ENCODE measurements at regions not wholly inside any gene's neighbourhood (a gene's known extent, or its start where the extent isn't known, plus 50 kb on each side); places are given as distances from the start of the nearest gene placed in this dataset.

GRCh38 chr4:111028795-111029194 lies 405.9 kb upstream of the PITX2 start:
- H3K4me3 ChIP-seq (ENCODE audit: low read depth, low read length) = no peak overlapping the region
- H3K27me3 Mint-ChIP-seq (ENCODE audit: insufficient read depth, unreplicated experiment) = no peaks in the 10 kb centered on the region
- H3K27ac Mint-ChIP-seq (ENCODE audit: unreplicated experiment) = no peak overlapping the region
- no TSS peak for BruUV-seq (replicated peaks)
- intact Hi-C loops (cut with micrococcal nuclease; ENCODE audit: unreplicated experiment) = no loop called here
- no peaks in the 10 kb centered on the region for H3K36me3 Mint-ChIP-seq (ENCODE audit: insufficient read depth, unreplicated experiment)
- no peaks in the 10 kb centered on the region for H3K36me3 ChIP-seq (ENCODE audit: control insufficient read depth, insufficient read depth, low read length)
- H3K4me3 Mint-ChIP-seq (ENCODE audit: unreplicated experiment) = no peak overlapping the region
- H3K27me3 ChIP-seq (replicated peaks; ENCODE audit: control insufficient read depth, insufficient read depth, low read length) = no peaks in the 10 kb centered on the region
- no peaks in the 10 kb centered on the region for H3K9me3 Mint-ChIP-seq (ENCODE audit: unreplicated experiment)
- DNase-seq = no peak
- CTCF ChIA-PET = no interaction called here
- H3K4me1 Mint-ChIP-seq (ENCODE audit: low read depth, unreplicated experiment) = no peaks in the 10 kb centered on the region
- H3K4me1 ChIP-seq = no peaks in the 10 kb centered on the region
- H3K9me3 ChIP-seq = no peaks in the 10 kb centered on the region
- POLR2A ChIA-PET = no interaction called here
- no peak for TF ChIP-seq CTCF (IDR thresholded peaks at IDR 0.05; ENCODE audit: insufficient read depth in 1 of 2, low read depth in 1 of 2, low read length in 1 of 2, severe bottlenecking in 1 of 2, unreplicated experiment in 1 of 2)

- Mint-ChIP-seq H3K9me3 (ENCODE audit: unreplicated experiment) (no peaks in the 10 kb centered on the region), H3K27ac (ENCODE audit: unreplicated experiment) (no peak overlapping the region), H3K4me1 (ENCODE audit: low read depth, unreplicated experiment) (no peaks in the 10 kb centered on the region), H3K36me3 (ENCODE audit: insufficient read depth, unreplicated experiment) (no peaks in the 10 kb centered on the region), H3K27me3 (ENCODE audit: insufficient read depth, unreplicated experiment) (no peaks in the 10 kb centered on the region), H3K4me3 (ENCODE audit: unreplicated experiment) (no peak overlapping the region)
- no peak for DNase-seq
- H3K9me3 ChIP-seq = no peaks in the 10 kb centered on the region
- no peaks in the 10 kb centered on the region for H3K4me1 ChIP-seq
- intact Hi-C loops (cut with micrococcal nuclease; ENCODE audit: unreplicated experiment) = no loop called here
- POLR2A ChIA-PET = no interaction called here
- no peaks in the 10 kb centered on the region for H3K36me3 ChIP-seq (ENCODE audit: control insufficient read depth, insufficient read depth, low read length)
- no peaks in the 10 kb centered on the region for H3K27me3 ChIP-seq (replicated peaks; ENCODE audit: control insufficient read depth, insufficient read depth, low read length)
- H3K4me3 ChIP-seq (ENCODE audit: low read depth, low read length) = no peak overlapping the region
- CTCF ChIA-PET = no interaction called here
- no TSS peak for BruUV-seq (replicated peaks)
- no peak for TF ChIP-seq CTCF (IDR thresholded peaks at IDR 0.05; ENCODE audit: insufficient read depth in 1 of 2, low read depth in 1 of 2, low read length in 1 of 2, severe bottlenecking in 1 of 2, unreplicated experiment in 1 of 2)
Measured at GRCh38 chr4:111031001-111031579, 408.2 kb upstream of the PITX2 start.

GRCh38 chr4:111031596-111031995 lies 408.7 kb upstream of the PITX2 start:
- no peaks in the 10 kb centered on the region for H3K9me3 Mint-ChIP-seq (ENCODE audit: unreplicated experiment)
- ChIA-PET POLR2A (no interaction called here), CTCF (no interaction called here)
- intact Hi-C loops (cut with micrococcal nuclease; ENCODE audit: unreplicated experiment) = no loop called here
- Histone ChIP-seq H3K4me1 (no peaks in the 10 kb centered on the region), H3K9me3 (no peaks in the 10 kb centered on the region), H3K4me3 (ENCODE audit: low read depth, low read length) (no peak overlapping the region), H3K27me3 (replicated peaks; ENCODE audit: control insufficient read depth, insufficient read depth, low read length) (no peaks in the 10 kb centered on the region), H3K36me3 (ENCODE audit: control insufficient read depth, insufficient read depth, low read length) (no peaks in the 10 kb centered on the region)
- no peaks in the 10 kb centered on the region for H3K27me3 Mint-ChIP-seq (ENCODE audit: insufficient read depth, unreplicated experiment)
- H3K36me3 Mint-ChIP-seq (ENCODE audit: insufficient read depth, unreplicated experiment) = no peaks in the 10 kb centered on the region
- DNase-seq = no peak
- no peak overlapping the region for H3K4me3 Mint-ChIP-seq (ENCODE audit: unreplicated experiment)
- BruUV-seq (replicated peaks) = no TSS peak
- no peak overlapping the region for H3K27ac Mint-ChIP-seq (ENCODE audit: unreplicated experiment)
- no peaks in the 10 kb centered on the region for H3K4me1 Mint-ChIP-seq (ENCODE audit: low read depth, unreplicated experiment)
- TF ChIP-seq CTCF (IDR thresholded peaks at IDR 0.05; ENCODE audit: insufficient read depth in 1 of 2, low read depth in 1 of 2, low read length in 1 of 2, severe bottlenecking in 1 of 2, unreplicated experiment in 1 of 2) = no peak
